Testis (tissue), 2 donors: ENCODE measurements at regions not wholly inside any gene's neighbourhood (a gene's known extent, or its start where the extent isn't known, plus 50 kb on each side); places are given as distances from the start of the nearest gene placed in this dataset.

ENCODE experiments used
- CTCF ChIP-seq, 3 experiments: fragments of 450-650 bp in 2 of 3; fragments of 200-600 bp in 1 of 3; sonication (generic) in 1 of 3; IDR thresholded peaks; one replicate each; pipeline ENCODE4 v1.5.1; 2016 to 2019; ENCODE audit warnings: antibody characterized with exemption in 3 of 3, mild to moderate bottlenecking in 2 of 3, moderate library complexity in 1 of 3
- POLR2A ChIP-seq: fragments of 450-650 bp; IDR thresholded peaks from one replicate; pipeline ENCODE4 v1.6.1; 2017; ENCODE audit warnings: antibody characterized with exemption, mild to moderate bottlenecking, moderate library complexity

GRCh38 chr6:121666814-121667213 lies 231.4 kb downstream of the GJA1 start:
- no peak for TF ChIP-seq CTCF (IDR thresholded peaks at IDR 0.05)
- no peak for TF ChIP-seq POLR2A
